CD4-positive, alpha-beta T cell (primary cell): ENCODE measurements at regions not wholly inside any gene's neighbourhood (a gene's known extent, or its start where the extent isn't known, plus 50 kb on each side); places are given as distances from the start of the nearest gene placed in this dataset.

ENCODE experiments used
- ATAC-seq: fragments of 200-7000 bp; cut with Tn5 transposase; one replicate; pipeline ENCODE4 v1.10.0; 2022; ENCODE audit warnings: mild to moderate bottlenecking; ENCODE audit not compliant: poor library complexity
- CTCF ChIA-PET: fragments of 350-600 bp; sonication (Branson Sonifier 250); formaldehyde crosslinking; loops from one replicate; lab custom pipeline; 2021; ENCODE audit warnings: antibody characterized with exemption, inconsistent platforms; lab: Charles Lee
- POLR2A ChIA-PET: fragments of 350-600 bp; sonication (Branson Sonifier 250); formaldehyde crosslinking; loops from one replicate; lab custom pipeline; 2021; ENCODE audit warnings: antibody characterized with exemption, inconsistent platforms; lab: Charles Lee
- DNase-seq, 14 experiments: peaks; one replicate each; pipeline ENCODE4 v3.0.0-alpha.2; 2013 to 2020; ENCODE audit warnings: mixed read lengths in 2 of 14
- H3K27ac ChIP-seq, 2 donors: one replicate each; pipeline versions ENCODE4 v1.5.1 to v1.7.0; 2013; ENCODE audit warnings: low read length in 2 of 2, low read depth in 1 of 2, mild to moderate bottlenecking in 1 of 2
- H3K27me3 ChIP-seq, 2 experiments: 1 replicate in 1 of 2; 2 replicates in 1 of 2; pipeline versions ENCODE4 v1.6.1 to v1.7.0; 2013; ENCODE audit warnings: low read length in 2 of 2, control low read depth in 1 of 2, mild to moderate bottlenecking in 1 of 2, moderate library complexity in 1 of 2; ENCODE audit not compliant: insufficient read depth in 2 of 2, control insufficient read depth in 1 of 2
- H3K36me3 ChIP-seq: one replicate; pipeline ENCODE4 v1.6.1; 2013; ENCODE audit warnings: low read length, control low read depth; ENCODE audit not compliant: insufficient read depth
- H3K4me1 ChIP-seq: one replicate; pipeline ENCODE4 v1.6.1; 2013; ENCODE audit warnings: low read length, control low read depth; ENCODE audit not compliant: insufficient read depth
- H3K4me3 ChIP-seq: one replicate; pipeline ENCODE4 v1.5.1; 2013; ENCODE audit warnings: mild to moderate bottlenecking, low read length, moderate library complexity
- H3K9me3 ChIP-seq, 2 experiments: 1 replicate in 1 of 2; 2 replicates in 1 of 2; pipeline versions ENCODE4 v1.6.1 to v1.7.0; 2013; ENCODE audit warnings: low read length in 2 of 2, mild to moderate bottlenecking in 2 of 2, control low read depth in 1 of 2, moderate library complexity in 1 of 2; ENCODE audit not compliant: control insufficient read depth in 1 of 2, insufficient read depth in 1 of 2
- H3K27ac Mint-ChIP-seq: one replicate; pipeline ENCODE4 v1.8.0; 2020; ENCODE audit warnings: mixed read lengths
- H3K27me3 Mint-ChIP-seq: one replicate; pipeline ENCODE4 v1.8.0; 2021; ENCODE audit warnings: mixed read lengths
- H3K36me3 Mint-ChIP-seq: one replicate; pipeline ENCODE4 v1.8.0; 2021; ENCODE audit warnings: low read depth, mixed read lengths
- H3K4me1 Mint-ChIP-seq: one replicate; pipeline ENCODE4 v1.8.0; 2021; ENCODE audit warnings: low read depth, mixed read lengths
- H3K4me3 Mint-ChIP-seq: one replicate; pipeline ENCODE4 v1.8.0; 2020; ENCODE audit warnings: mild to moderate bottlenecking, mixed read lengths
- H3K9me3 Mint-ChIP-seq: one replicate; pipeline ENCODE4 v1.8.0; 2020; ENCODE audit warnings: mixed read lengths
- CTCF ChIP-seq: fragments of 200-600 bp; IDR thresholded peaks from one replicate; pipeline ENCODE4 v1.8.0; 2022; ENCODE audit warnings: antibody characterized with exemption, mild to moderate bottlenecking
- intact Hi-C, 2 experiments: fragments of 100-400 bp; cut with DNase I in 1 of 2; cut with micrococcal nuclease in 1 of 2; formaldehyde crosslinking; loops; one replicate each; pipeline versions ENCODE4 v1.15.1 to v1.9.0; 2023 to 2025; cut with DNase I, micrococcal nuclease

GRCh38 chr20:19098806-19099578, 113.5 kb upstream of the SLC24A3 start:
- H3K27ac ChIP-seq, result no peak overlapping the region
- ATAC-seq (no peak), DNase-seq (no peak)
- intact Hi-C loops, result no loop called here
- H3K36me3 ChIP-seq, result no peaks in the 10 kb centered on the region
- no peaks in the 10 kb centered on the region for H3K9me3 Mint-ChIP-seq
- no peaks in the 10 kb centered on the region for H3K4me1 Mint-ChIP-seq
- no peak overlapping the region for H3K4me3 ChIP-seq
- H3K27ac Mint-ChIP-seq, result no peak overlapping the region
- H3K4me3 Mint-ChIP-seq, result no peak overlapping the region
- CTCF ChIA-PET, result no interaction called here
- TF ChIP-seq CTCF, result no peak
- no peaks in the 10 kb centered on the region for H3K27me3 Mint-ChIP-seq
- no peaks in the 10 kb centered on the region for H3K9me3 ChIP-seq
- H3K27me3 ChIP-seq, result no peaks in the 10 kb centered on the region
- no peaks in the 10 kb centered on the region for H3K36me3 Mint-ChIP-seq
- POLR2A ChIA-PET, result no interaction called here
- no peaks in the 10 kb centered on the region for H3K4me1 ChIP-seq

- POLR2A ChIA-PET, result no interaction called here
- Histone ChIP-seq H3K4me1 (no peaks in the 10 kb centered on the region), H3K36me3 (no peaks in the 10 kb centered on the region), H3K4me3 (no peak overlapping the region), H3K27ac (no peak overlapping the region), H3K27me3 (no peaks in the 10 kb centered on the region), H3K9me3 (no peaks in the 10 kb centered on the region)
- H3K4me3 Mint-ChIP-seq, result no peak overlapping the region
- H3K4me1 Mint-ChIP-seq, result no peaks in the 10 kb centered on the region
- H3K9me3 Mint-ChIP-seq, result no peaks in the 10 kb centered on the region
- DNase-seq (no peak), ATAC-seq (no peak)
- no peaks in the 10 kb centered on the region for H3K36me3 Mint-ChIP-seq
- no peak for TF ChIP-seq CTCF
- H3K27me3 Mint-ChIP-seq, result no peaks in the 10 kb centered on the region
- H3K27ac Mint-ChIP-seq, result no peak overlapping the region
- intact Hi-C loops, result no loop called here
- CTCF ChIA-PET, result no interaction called here
Observed at GRCh38 chr20:19099596-19100545, 112.6 kb upstream of the SLC24A3 start.

- DNase-seq, result no peak
- intact Hi-C loops, result no loop called here
- H3K27ac ChIP-seq, result no peak overlapping the region
- H3K27ac Mint-ChIP-seq, result no peak overlapping the region
- no peak for ATAC-seq
- no peak overlapping the region for H3K4me3 ChIP-seq
- no peaks in the 10 kb centered on the region for H3K4me1 ChIP-seq
- no peak for TF ChIP-seq CTCF
- no peaks in the 10 kb centered on the region for H3K27me3 ChIP-seq
- no peaks in the 10 kb centered on the region for H3K4me1 Mint-ChIP-seq
- no peak overlapping the region for H3K4me3 Mint-ChIP-seq
- no peaks in the 10 kb centered on the region for H3K9me3 ChIP-seq
- ChIA-PET POLR2A (no interaction called here), CTCF (interaction anchor here (0.7 kb wide), 1 partner anchor 55 kb away, joined by 3 read pairs; no protein-coding TSS in a partner anchor)
- no peaks in the 10 kb centered on the region for H3K9me3 Mint-ChIP-seq
- no peaks in the 10 kb centered on the region for H3K36me3 ChIP-seq
- H3K36me3 Mint-ChIP-seq, result no peaks in the 10 kb centered on the region
- H3K27me3 Mint-ChIP-seq, result no peaks in the 10 kb centered on the region
Observed at GRCh38 chr20:19100975-19101374, 111.5 kb upstream of the SLC24A3 start.
